GM21360 (cell line): ENCODE measurements at regions not wholly inside any gene's neighbourhood (a gene's known extent, or its start where the extent isn't known, plus 50 kb on each side); places are given as distances from the start of the nearest gene placed in this dataset.

Source experiments
- ATAC-seq: cut with Tn5 transposase; IDR thresholded peaks from one replicate; pipeline ENCODE4 v1.9.1; 2021; ENCODE audit warnings: mild to moderate bottlenecking, moderate library complexity; ENCODE audit not compliant: unreplicated experiment

DNA sequence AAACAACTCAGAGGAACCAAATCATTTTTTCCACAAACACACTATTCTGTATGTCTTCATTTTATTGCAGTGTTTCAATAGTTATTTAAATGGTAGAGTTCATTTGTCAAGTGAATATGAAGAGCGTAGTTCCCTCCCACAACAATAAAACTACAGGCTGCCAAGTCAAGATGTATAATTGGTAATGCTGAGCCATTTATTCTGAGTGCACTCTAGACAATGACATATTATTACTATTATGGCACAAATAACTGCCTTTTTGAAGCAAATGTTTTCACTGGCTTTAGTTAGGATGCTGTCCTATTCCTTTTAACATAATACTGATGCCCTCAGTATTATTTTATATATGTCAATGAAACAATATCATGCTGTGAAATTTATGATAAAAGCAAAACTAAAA is 102.7 kb upstream of the PCDH15 start:
- no peak for ATAC-seq

DNA sequence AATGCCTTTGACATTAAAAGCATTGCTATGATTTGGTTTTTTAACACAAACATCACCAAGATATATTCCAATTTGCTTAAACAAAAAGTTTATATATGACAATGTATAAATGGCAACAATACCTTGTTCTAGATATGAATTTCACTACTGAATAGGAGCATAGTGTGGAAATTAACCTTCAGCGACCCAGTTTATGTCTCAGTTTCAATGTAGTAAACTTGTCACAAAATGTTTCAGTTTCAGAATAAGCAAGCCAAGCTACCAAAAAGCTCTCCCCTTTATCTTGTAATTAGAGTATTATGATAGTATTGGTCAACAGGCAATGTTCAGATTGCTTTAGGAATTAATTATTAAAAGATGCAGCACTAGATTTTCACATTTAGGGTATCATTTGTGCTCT is 99.6 kb upstream of the PCDH15 start:
- ATAC-seq, result peak; percentile 79

DNA sequence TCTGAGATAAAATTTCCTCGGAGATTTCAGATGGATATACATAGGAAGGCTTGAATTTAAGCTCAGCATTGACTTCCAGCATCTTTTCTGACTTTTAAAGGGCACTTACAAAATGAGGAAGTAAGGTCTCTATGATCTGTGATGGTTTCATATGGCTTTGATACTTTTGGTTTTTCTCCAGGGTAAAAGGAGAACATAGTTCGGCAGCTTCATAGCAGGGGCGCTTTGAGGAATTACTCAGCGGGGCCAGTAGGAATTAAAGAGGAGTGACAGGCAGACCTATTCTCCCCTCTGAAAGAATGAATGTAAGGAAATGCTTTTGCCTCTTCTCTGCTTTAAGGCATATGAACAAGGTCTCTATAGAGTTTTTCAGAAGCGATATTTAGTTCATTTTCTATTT is 80.0 kb upstream of the PCDH15 start:
- no peak for ATAC-seq

DNA sequence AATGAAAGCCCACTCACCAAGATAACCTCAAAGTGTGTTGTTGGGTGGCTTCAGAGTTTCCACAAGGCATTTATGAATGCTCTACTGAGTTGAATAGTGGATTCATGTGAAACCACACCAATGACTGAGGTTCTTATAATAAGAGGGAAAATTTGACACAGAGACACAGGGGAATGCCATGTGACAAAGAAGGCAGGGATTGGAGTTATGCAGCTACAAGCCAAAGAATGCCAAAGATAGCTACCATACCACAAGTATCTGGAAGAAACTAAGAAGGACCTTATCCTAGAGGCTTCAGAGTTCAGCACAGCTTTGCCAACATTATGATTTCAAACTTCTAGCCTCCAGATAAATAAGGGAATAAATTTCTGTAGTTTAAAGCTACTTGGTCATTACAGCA is 68.0 kb upstream of the PCDH15 start:
- no peak for ATAC-seq

DNA sequence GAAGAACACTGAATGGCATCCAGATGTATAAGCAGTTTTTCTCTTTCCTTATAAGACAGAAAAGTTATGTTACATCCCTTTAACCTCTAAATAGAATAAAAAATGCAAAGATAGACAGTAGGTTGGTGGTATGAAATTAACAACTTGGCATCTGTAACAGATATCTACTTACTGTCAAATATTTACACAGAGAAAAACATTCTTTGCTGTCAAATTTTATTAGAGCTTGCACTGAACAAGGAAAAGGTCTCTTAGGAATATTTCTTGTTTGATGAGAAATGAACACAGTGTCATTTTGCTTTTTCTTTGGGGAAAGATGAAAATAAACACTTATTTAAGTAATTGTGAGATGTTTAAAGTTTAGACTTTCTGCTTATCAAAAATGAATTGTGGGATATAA is 65.6 kb upstream of the PCDH15 start:
- no peak for ATAC-seq

DNA sequence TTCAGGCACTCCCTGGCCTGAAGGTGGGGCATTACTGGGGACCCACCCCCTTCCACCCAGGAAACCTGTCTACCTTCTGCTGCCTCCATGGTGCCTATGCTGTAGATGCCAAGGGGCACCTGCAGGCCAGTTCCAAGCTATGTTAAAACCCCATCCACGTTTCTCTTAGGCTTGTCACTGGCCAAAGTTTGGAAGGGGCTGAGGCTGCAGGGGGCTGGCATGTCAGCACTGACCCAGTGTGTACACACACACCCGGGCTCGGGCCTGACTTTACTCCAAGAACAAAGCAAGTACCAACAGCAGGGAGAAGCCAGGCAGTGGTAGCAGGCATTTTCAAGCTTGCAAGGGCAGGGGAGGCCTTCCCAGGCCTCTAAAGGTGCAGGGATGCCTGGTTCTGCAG is 53.8 kb upstream of the PCDH15 start:
- no peak for ATAC-seq

DNA sequence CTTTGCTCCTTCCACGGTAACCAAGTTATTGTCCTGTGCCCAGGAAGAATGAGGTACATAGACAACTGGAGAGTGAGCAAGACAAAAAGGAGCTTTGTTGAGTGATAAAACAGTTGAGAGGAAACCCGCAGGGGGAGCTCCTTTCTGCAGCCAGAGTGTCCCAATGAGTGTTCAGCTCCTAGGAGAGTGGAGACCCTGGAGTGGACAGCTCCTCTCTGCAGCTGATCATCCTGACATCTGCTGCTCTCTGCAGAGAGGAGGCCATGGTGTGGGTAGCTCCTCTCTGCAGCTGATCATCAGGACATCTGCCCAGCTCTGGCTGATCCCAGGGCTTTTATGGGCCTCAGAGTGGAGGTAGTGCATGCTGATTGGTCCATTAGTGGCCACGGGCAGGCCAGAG is 53.4 kb upstream of the PCDH15 start:
- ATAC-seq, result no peak

DNA sequence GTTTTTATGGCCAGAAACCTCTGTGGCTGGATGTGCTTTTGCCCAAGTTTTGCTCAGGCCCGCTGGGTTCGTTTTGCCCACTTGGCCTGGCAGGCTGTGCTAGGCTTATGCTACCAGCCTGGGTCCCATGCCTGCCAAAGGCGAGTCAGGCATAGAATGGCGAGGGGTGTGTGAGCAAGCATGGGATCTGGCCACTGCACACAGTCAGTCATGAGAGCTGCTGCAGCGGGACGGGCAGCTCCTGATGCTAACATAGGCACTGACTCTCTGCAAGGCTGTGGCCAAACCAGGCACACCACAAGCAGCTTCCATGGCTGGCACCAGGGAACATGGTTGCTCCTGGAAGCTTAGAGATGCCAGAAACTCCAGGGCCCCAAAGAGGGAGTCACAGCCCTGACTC is 52.9 kb upstream of the PCDH15 start:
- no peak for ATAC-seq
